GM21360 (cell line): ENCODE measurements at regions not wholly inside any gene's neighbourhood (a gene's known extent, or its start where the extent isn't known, plus 50 kb on each side); places are given as distances from the start of the nearest gene placed in this dataset.
"Not testable (repeated sequence)": the region's sequence is repeated elsewhere in the genome, so short reads cannot be mapped to it uniquely, and the experiment has no call there.

Experiments
- ATAC-seq: cut with Tn5 transposase; IDR thresholded peaks from one replicate; pipeline ENCODE4 v1.9.1; 2021; ENCODE audit warnings: mild to moderate bottlenecking, moderate library complexity; ENCODE audit not compliant: unreplicated experiment

DNA sequence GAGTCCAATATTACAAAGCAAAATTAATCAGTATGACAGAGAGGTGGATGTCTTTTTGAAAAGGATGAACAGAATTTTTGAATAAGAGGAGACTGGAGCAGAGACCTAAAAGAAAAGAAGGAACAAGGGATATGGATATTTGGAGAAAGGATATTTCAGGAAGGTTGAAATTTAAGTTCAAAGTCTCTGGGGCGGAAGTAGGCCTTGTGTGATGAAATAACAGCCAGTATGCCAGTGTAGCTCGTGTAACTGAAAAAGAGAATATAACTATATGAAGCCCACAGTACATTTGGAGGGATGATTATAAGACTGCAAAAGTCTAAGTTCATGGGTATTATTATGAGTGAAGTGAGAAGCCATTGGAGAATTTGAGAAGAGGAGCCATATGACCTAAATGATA lies 766.7 kb downstream of the GBE1 start:
- no peak for ATAC-seq

DNA sequence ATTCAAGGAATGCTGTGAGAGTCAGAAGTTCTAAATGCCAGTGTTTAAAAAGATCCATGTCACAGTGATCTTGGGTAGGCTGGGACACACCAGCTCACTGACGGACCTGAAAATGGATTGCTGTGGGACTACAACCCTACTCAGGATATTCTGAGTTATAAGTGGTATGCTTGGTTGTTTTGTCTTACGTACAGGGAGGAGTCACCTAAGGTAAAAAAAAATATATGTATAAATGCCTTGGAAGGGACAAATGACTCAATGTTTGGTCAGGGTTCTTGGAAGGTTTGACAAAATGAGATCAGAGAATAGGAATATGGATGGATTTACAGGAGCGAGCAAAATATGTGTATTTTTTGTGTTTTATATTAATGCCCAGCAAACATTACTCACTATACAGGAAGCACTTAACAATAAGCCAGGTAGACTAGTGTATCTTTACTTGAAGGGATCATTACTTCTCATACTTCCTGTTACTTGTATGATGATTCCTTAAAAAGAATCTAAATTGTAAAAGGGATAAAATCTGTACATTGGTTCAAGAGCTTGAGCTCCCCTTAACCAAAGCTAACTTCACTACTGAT lies 767.3 kb downstream of the GBE1 start:
- ATAC-seq, result no peak

DNA sequence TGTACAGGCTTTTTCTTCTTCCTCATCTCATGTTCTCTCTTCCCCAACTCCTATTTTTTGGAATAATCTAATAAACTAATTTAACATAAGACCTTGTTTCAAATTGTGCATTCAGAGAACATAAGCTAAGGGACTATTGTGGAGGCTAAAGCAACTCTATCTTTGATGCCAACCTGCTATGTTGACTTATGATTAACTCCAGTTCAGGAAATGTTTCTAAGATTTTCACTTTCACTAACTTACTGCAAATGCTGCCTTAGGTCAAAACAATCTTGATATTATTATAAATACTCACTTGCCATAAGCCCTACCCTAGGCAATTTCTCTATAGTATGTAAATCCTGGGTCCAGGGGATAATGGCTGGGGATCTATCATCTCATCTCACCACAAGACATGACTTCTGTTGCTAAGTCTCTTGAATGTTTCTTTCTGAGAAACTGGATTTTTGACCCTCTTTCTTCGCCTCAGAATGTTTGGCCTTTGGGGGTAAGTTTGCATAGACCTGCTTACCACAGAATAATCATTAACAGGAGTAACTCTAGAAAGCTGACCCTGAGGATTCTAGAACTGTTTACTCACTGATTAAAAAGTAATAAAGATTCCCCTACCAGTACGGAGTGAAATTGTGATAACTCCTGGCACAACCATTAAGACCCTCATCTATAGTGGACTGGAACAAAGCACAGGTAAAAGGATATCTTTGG lies 768.1 kb downstream of the GBE1 start:
- no peak for ATAC-seq

DNA sequence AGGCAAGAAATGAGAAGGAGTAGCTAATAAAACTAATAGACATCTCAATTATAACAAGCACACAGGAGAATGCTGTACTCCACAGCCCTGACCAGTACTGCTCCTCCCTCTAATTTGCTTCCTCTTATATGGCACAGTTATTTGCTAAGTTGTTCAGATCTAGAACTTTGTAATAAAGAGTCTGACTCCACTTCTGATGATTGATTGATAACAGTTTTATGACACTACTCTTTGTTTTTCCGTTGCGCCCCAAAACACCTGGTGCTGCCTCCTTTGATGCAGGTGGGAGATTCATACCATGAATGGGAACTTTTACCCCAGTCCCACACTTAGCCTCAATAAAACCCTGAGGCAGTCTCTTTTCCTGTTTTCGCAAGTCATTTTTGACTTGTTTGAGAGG lies 777.7 kb downstream of the GBE1 start:
- ATAC-seq, result no peak

DNA sequence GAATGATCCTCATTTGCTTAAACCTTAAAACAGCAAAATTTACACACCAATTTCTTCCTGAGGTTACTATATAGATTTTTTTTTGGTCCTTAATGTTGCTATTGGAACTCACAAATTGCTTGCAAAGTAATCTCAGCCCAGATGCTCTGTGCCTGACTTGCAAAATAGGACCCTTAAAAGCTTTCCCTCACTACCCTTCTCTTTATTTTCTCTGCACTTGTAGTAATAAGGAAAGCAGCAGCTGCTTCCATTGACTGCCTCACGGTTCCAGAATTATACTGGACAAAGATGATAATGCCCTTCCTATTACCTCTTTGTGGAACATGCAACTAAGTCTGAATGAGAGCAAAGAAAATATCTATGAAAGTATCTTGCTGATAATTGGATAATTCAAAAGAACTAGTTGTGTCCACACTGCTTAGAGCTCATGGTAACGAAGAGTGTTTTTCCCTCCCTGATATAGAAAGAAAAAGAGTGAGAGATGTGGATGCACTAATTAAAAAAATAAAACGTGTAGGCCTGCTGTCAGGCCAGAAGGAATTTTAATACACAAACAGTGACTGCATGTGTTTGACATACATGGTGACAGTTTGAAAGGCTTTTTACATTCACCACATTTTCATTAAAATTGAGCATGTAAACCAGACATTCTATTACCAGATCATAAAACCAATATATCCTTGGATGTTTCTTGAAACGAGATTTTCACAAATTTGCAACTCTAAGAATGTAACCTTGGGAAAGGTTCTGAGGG lies 783.1 kb downstream of the GBE1 start:
- ATAC-seq, result no peak

DNA sequence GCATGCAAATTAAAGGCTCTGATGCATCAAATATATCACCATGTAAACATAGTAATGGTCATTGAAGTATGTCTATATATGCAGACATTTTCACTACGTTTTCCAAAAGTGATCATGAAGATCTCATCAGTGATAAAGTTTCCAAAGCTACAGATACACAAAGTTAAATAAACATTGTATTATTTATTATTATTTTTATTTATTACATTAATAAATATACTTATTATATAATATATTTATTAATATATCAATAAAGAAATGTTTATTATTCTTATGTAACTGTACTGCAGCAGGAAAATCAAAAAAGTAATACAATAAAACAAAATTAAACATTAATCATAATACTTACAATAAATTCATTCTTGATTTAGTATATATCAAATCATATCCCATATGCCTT lies 791.2 kb downstream of the GBE1 start:
- ATAC-seq, result no peak

DNA sequence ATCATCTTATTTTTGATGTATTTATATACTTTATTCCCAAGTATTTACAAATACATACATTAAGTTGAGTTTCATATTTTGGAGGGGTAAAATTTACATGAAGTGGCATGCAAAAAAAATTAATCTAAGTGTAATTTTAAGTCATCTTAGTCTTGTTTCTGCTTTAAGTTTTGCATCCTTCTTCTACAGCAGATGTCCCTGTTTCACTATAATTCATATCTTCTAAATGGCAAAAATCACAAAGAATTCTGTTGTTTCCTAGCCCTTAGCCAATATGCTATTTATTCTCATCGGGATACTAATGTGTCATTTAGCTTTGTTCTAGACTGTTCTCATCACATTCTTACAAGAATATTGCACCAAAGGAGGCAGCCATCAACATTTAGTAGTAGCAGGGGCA lies 831.9 kb downstream of the GBE1 start:
- ATAC-seq, result no peak

DNA sequence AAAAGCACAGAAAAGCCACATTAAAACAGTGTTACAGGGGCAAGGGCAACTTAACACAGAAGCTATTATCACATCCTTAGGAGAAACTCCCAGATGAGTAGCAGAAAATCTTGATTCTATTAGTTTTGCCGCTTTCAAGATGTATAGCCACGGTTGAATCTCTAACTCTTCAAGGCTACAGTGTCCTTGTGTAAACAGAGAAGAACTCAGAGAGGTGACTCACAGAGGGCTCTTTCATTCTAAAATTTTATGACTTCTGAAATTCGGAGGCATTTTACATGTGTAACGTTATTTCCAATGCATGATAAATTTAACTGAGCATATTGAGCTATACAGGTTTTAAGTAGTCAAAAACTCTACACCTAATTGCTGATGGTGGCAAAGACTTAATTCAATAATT lies 846.6 kb downstream of the GBE1 start:
- no peak for ATAC-seq

DNA sequence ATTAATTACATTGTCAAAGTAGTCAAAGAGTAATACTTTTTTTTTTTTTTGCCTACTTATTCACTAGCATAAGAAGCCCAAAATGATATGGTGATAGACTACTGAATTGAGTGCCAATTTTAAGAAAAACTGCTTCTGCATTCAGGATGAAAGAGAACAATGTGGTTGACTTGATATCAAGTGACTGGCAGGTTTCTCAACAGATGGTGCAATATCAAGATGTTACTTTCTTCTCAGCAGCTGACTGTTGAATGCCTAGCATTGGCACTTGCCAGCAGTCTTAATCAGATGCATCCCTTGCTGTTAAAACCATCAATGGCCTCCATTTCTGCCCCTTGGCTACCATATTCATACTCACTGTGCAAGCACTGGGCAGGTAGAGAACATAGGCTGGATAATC lies 863.2 kb downstream of the GBE1 start:
- no peak for ATAC-seq

DNA sequence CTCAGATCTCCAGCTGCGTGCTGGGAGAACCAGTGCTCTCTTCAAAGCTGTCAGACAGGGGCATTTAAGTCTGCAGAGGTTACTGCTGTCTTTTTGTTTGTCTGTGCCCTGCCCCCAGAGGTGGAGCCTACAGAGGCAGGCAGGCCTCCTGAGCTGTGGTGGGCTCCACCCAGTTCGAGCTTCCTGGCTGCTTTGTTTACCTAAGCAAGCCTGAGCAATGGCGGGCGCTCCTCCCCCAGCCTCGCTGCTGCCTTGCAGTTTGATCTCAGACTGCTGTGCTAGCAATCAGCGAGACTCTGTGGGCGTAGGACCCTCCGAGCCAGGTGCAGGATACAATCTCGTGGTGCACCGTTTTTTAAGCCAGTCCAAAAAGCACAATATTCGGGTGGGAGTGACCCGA lies 864.4 kb downstream of the GBE1 start:
- ATAC-seq, result not testable (repeated sequence)

DNA sequence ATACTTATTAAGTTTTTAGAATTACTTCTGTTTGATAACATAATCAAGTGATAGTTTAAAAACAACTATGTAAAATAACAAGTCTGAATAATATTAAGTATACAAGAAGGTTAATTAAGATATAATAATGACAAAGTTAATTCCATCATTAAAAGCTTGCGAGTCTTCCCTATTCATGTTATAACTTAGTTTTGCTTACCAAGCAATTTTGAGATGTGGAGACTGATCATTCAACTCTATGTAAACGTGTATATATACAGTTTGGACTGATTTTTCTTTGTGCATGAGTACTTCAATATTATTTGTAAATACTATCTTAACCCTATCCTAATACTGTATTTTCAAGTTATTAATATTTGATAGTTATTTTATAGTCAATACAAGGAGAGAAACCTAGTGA lies 870.9 kb downstream of the GBE1 start:
- no peak for ATAC-seq

DNA sequence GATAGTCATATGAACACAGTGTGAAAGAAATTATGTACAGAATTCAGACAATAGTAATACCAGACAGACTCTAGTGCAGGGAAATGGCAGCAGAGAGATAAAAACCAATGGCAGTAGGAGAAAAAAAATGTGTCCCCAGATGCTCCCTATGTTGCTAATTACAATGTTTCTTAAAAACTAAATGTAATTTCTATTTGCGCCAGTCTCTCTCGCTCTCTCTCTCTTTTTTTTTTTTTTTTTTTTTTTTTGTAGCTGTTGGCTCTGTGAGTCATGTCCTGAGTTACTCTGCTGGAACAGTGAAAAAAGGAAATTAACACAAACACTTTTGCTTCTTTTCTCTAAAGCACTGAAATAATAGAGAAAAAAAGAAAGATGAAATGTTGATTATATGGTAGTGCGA lies 871.9 kb downstream of the GBE1 start:
- ATAC-seq, result no peak

DNA sequence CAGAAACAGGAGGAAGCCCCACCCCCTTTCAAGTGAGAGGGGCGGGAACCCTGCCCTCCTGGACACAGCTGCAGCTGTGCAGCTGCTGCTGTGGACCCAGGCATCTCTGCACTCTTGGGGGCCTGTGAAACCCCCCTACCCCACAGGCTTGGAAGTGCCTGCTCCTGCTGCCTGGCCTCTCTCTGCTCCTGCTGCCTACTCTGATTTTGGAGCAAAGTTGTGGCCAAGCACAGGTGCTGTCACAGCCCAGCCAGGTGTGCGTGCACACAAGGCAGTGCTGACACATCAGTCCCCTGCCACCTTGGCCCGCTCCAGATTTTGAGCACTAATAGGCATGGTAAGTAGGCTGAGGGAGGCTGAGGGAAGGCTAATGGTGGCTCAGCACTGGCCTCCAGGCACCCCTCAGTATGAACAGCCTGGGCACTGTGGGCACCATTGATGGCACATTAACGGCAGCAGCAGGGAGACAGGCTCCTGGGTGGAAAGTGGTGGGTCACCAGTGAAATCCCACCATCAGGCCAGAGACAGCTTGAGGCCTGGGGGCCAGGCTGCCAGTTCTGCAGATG lies 890.9 kb downstream of the GBE1 start:
- no peak for ATAC-seq

DNA sequence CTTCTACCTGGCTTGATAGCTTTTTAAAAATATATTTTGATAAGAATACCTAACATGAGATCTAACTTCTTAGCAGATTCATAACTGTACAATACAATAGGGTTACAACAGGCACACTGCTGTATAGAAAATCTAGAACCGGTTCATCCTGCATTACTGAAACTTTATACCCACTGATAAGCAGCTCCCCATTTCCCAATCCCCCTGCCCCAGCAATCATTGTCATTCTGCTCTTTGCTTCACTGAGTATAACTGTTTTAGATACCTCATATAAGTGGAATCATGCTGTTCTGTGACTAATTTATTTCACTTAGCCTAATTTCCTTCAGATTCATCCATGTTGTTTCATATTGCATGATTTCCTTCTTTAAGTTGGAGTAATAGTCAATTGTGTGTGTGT lies 906.0 kb downstream of the GBE1 start:
- no peak for ATAC-seq

DNA sequence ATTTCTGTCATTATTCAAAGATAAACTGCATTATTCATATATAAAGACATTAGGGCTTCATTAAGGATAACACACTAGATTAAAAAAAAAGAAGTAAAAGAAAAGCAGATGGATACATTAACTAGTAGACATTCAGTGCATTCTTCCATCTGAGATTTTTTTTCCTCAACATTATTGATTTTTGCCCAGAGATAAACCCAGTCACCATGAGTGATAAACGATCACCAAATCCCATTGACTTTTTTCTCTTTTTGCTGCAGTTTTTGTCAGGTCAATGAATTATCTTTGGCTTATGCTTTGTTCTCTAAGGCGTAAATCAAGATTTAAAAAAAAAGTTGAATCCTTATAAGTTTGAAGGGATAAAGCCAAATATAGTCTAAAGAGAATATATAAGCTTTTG lies 925.0 kb downstream of the GBE1 start:
- no peak for ATAC-seq

DNA sequence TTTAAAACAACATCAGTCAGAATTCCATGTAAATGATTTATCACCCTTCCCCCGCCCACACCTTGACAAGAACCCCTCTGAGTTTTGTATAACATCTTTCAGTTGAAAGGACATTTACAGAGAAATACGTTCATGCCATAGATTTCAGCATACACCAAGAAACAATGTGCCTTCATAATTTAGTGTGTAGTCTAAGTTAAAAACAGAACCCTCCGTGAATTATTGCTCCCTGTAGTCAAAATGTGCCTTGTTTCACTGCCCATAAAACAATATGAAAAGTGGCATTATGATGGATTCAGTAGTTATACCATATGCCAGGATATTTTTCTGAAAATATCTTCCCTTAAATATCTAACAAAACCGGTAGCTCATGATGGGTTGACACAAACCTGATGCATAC lies 953.9 kb downstream of the GBE1 start:
- no peak for ATAC-seq

DNA sequence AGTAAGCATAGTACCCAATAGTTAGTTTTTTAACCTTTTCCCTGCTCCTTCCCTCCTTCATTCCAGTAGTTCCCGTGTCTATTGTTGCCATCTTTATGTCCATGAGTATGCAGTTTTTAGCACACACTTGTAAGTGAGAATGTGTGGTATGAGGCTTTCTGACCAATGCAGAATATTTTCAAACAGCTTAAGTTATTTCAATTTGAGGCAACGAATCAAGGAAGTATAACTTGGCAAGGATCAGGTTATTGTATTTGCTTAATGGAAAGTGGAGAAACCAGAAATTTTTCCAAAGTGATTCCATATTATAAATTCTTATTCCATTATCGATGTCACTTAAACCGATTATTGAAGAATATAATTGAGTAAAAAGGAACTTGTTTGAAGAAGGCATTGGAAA lies 954.8 kb downstream of the GBE1 start:
- ATAC-seq, result no peak

DNA sequence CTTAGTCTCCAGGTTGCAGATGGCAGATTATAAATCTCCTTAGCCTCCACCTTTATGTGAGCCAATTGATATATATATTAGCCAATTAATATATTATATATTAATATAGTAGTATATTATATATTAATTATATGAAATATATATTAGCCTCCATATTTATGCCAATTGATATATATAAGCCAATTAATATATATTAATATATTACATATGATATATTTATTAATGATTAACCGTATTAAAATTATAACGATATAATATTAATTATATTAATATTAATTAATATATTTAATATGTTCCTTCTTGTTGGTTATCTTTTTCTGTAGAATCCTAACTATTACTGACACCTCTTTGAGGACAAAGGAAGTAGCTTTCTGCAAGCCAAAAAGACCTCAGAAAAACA lies 972.5 kb downstream of the GBE1 start:
- ATAC-seq, result no peak

DNA sequence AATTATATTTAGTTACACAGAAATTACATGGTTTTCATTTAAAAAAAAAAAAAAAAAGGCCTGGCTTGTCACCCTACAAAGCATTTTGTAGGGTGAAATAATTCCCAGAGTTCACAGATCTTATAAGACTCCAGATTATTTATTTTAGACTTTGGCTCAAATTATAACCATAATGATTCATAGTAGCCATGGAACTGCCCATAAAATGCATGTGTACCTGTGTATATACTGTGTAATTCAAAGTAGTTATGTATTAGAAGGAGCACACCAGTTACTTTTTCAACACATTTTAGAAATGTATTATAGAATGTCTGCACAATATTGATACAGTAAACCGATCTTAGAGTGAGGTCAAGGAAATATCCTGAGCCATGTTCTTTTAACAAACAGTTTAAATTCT lies 975.6 kb downstream of the GBE1 start:
- ATAC-seq, result no peak

DNA sequence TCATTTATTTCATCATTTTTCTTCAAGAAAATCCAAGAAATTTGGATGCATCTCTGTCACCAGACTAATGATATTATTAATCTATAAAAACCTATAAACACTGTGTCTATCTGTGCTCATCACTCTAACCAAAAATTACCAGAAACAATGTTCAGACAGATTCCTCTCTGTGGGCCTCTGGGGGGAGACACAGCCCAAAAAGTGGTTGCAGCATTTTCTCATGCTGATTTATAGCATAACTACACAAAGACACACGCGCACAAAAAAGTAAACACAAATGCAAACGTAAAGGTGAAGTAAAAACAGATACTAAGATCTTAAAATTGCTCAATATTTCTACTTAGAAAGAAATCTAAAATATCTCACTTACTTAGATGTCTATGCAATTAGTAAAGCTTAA lies 976.0 kb downstream of the GBE1 start:
- ATAC-seq, result no peak

DNA sequence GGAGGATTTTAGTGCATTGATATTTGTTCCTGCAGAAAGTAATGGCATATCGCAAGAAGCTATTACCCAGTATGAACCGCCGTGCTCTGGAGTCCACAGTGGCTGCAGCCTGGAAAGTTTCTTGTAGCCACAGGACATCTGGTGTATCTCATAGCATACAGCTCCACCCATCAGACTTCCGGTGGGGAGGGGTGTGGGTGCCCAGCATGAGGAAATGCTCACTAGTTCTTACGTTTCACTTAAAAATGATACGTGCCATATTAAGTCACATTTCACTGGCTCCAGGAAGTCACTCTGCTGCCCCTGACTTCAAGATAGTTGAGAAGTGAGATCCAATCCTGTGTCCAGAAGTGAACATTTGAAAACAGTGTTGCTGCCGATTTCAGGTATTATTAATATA lies 990.4 kb downstream of the GBE1 start:
- ATAC-seq, result no peak
